Upper lobe of left lung (tissue), 6 donors: ENCODE measurements at regions not wholly inside any gene's neighbourhood (a gene's known extent, or its start where the extent isn't known, plus 50 kb on each side); places are given as distances from the start of the nearest gene placed in this dataset.
"Not testable (repeated sequence)": the region's sequence is repeated elsewhere in the genome, so short reads cannot be mapped to it uniquely, and the experiment has no call there.

ENCODE experiments used
- ATAC-seq, 2 donors: fragments of 200-7000 bp; cut with Tn5 transposase; one replicate each; pipeline ENCODE4 v1.9.1; 2022; ENCODE audit warnings: mild to moderate bottlenecking in 2 of 2, moderate library complexity in 2 of 2; ENCODE audit not compliant: low FRiP score in 2 of 2
- DNase-seq, 2 donors: peaks; one replicate each; pipeline ENCODE4 v3.0.0-alpha.2; 2019 to 2020
- H3K27ac ChIP-seq, 4 donors: fragments of 200-600 bp; sonication (generic); one replicate each; pipeline ENCODE4 v1.5.1; 2016 to 2019
- H3K27me3 ChIP-seq, 4 donors: fragments of 200-600 bp; sonication (generic); one replicate each; pipeline ENCODE4 v1.5.1; 2017 to 2019
- H3K36me3 ChIP-seq, 4 donors: fragments of 200-600 bp; sonication (generic); one replicate each; pipeline ENCODE4 v1.5.1; 2016 to 2019
- H3K4me1 ChIP-seq, 4 donors: fragments of 200-600 bp; sonication (generic); one replicate each; pipeline ENCODE4 v1.5.1; 2018 to 2019
- H3K4me3 ChIP-seq, 4 donors: fragments of 200-600 bp; sonication (generic); one replicate each; pipeline ENCODE4 v1.5.1; 2017 to 2019; ENCODE audit warnings: mild to moderate bottlenecking in 2 of 4, moderate library complexity in 1 of 4
- H3K9me3 ChIP-seq, 4 donors: fragments of 200-600 bp; sonication (generic); one replicate each; pipeline ENCODE4 v1.5.1; 2018 to 2019
- CTCF ChIP-seq, 6 experiments: fragments of 450-650 bp in 4 of 6; fragments of 200-600 bp in 2 of 6; sonication (generic) in 2 of 6; IDR thresholded peaks; one replicate each; pipeline ENCODE4 v1.5.1; 2016 to 2019; ENCODE audit warnings: antibody characterized with exemption in 6 of 6
- EP300 ChIP-seq, 4 donors: sonication (generic); formaldehyde crosslinking; IDR thresholded peaks; one replicate each; pipeline ENCODE4 v1.5.1; 2017; ENCODE audit warnings: antibody characterized with exemption in 4 of 4, control low read depth in 2 of 4
- POLR2A ChIP-seq, 4 donors: fragments of 450-650 bp; IDR thresholded peaks; one replicate each; pipeline ENCODE4 v1.5.1; 2016 to 2017; ENCODE audit warnings: antibody characterized with exemption in 4 of 4, mild to moderate bottlenecking in 2 of 4
- POLR2AphosphoS5 ChIP-seq, 2 donors: sonication (generic); formaldehyde crosslinking; IDR thresholded peaks; one replicate each; pipeline ENCODE4 v1.5.1; 2017; ENCODE audit warnings: antibody characterized with exemption in 2 of 2
- WGBS, 2 donors: methylation state at CpG; one replicate each; pipeline ENCODE4 v1.1.5; 2017 to 2018; 5-methylcytosine and 5-hydroxymethylcytosine counted together
- donor health status: DM: no; HTN: no; CAD: no; lungs with moderate emphysema.
- donor health status: DM: no; HTN: yes; CAD: no; lungs with severe emphysema.

DNA sequence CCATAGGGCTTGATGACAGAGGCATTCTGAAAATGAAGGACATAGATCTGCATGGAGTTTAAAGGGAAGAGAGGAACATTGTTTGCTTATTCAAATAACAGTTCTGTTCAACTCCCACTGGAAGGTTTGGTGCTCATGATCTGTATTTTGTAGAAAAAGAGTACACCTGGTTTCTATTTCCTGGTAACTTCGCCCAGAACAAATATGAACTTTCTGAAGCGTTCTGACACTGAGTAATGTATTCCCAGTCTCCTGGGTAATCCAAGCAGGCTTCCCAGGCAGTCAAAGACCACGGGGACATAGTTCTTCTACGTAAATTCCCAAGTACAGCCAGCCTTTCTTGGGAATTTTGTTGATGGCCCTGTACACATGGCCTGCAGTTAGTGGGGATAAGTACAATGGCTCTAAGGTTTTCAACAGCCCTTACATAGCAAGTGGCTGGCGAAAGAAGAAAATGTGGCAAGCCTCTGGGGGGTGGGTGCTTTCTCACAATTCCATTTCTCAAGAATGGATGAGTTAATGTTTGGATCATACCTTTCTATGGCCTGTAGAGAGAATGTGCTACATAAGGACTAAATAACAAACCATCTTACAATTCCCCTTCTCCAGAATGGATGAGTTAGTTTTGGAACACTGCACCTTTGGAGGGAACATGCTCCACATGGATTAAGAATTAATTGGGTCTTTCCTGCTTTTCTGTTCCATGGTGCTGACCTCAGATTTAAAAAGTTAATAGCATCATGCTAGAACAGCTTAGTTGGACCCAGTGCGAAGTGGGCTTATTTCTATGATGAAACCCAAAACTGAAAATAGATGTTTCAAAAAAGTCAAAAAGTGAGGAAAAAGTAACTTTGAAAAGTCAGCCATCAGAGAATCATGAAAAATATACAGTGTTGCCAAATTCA is 52.7 kb downstream of the COL6A6 start:
- H3K4me3 ChIP-seq = no peak overlapping the region
- H3K27ac ChIP-seq = no peak overlapping the region
- DNase-seq = no peak
- WGBS, 2 donors = 79 to 81% methylated on average over 6 of the region's 6 CpGs
- no peaks in the 10 kb centered on the region for H3K27me3 ChIP-seq
- no peaks in the 10 kb centered on the region for H3K36me3 ChIP-seq
- H3K9me3 ChIP-seq = no peaks in the 10 kb centered on the region
- no peak for ATAC-seq
- TF ChIP-seq EP300 (IDR thresholded peaks at IDR 0.05) = no peak
- TF ChIP-seq CTCF (IDR thresholded peaks at IDR 0.05) = no peak
- TF ChIP-seq POLR2A (IDR thresholded peaks at IDR 0.05) = no peak
- TF ChIP-seq POLR2AphosphoS5 (IDR thresholded peaks at IDR 0.05) = no peak
- no peaks in the 10 kb centered on the region for H3K4me1 ChIP-seq

DNA sequence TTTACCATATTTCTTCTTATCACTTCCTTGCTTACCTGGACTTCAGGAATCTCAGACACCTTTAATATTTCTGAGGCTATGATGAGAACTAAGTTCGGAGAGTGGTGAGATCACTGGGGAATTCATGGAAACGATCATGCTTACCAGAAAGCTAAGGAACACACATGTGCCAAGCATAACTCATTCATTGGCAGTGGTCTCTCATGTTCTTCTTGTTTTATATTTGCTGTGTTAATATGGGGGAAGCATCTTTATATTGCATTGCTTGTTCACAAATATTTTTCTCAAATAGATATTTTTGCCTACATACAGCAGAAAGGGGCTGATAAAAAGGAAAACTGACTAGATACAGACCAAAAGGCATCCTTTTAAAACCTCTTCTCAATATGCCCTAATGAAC is 55.8 kb downstream of the COL6A6 start:
- no peak overlapping the region for H3K27ac ChIP-seq
- H3K4me1 ChIP-seq = no peaks in the 10 kb centered on the region
- no peaks in the 10 kb centered on the region for H3K27me3 ChIP-seq
- ATAC-seq (no peak), DNase-seq (no peak)
- H3K4me3 ChIP-seq = no peak overlapping the region
- TF ChIP-seq CTCF (IDR thresholded peaks at IDR 0.05) (no peak), POLR2AphosphoS5 (IDR thresholded peaks at IDR 0.05) (no peak), EP300 (IDR thresholded peaks at IDR 0.05) (no peak), POLR2A (IDR thresholded peaks at IDR 0.05) (no peak)
- H3K9me3 ChIP-seq = no peaks in the 10 kb centered on the region
- WGBS, 2 donors = 74 to 78% methylated on average over 2 of the region's 2 CpGs
- H3K36me3 ChIP-seq = no peaks in the 10 kb centered on the region

- WGBS, 2 donors = 61 to 75% methylated on average over 3 of the region's 3 CpGs
- Histone ChIP-seq H3K27ac (peak overlapping the region in 2 of 4 donors; percentile 44 to 45), H3K9me3 (no peaks in the 10 kb centered on the region), H3K36me3 (no peaks in the 10 kb centered on the region), H3K4me1 (peaks cover 0 to 6% (median 0%) of the 10 kb centered on the region in 4 donors), H3K4me3 (no peak overlapping the region), H3K27me3 (no peaks in the 10 kb centered on the region)
- ATAC-seq (peak in 1 of 2 donors; percentile 78), DNase-seq (no peak)
- TF ChIP-seq POLR2AphosphoS5 (IDR thresholded peaks at IDR 0.05) = no peak
- no peak for TF ChIP-seq CTCF (IDR thresholded peaks at IDR 0.05)
- no peak for TF ChIP-seq POLR2A (IDR thresholded peaks at IDR 0.05)
- no peak for TF ChIP-seq EP300 (IDR thresholded peaks at IDR 0.05)
These were observed 59.6 kb downstream of the COL6A6 start for GRCh38 chr3:130576375-130577266.

DNA sequence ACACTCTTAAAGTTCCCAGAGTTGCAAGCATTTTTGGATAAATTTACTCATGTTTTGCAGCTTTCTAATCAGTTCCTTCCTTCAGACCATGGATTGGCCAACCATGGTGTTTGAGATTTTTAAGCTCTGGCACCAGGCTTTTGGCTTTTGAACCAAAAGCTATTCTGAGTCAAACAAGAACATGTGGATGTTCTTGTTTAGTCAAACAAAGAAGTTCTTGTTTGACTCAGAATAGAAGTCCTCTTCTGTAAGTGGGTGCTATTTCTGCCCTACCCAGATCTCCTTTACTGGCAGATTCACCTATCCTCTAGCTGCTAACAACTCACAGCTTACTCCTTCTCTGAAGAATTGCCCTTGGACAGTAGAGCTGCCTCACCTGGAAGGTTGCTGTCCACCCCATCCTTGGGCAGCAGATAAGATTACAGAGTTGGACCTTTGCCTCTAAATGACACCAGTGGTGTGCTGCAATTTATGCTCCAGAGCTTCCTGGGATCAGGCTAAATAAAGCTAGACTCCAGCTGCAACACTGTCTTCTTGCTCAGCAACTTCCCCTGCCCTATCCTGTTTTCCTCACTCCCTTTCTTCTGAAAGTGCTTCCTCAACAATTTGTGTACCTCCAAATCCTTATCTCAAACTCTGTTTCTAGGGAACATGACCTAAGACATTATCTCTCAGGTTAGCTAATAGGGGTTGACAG is 65.6 kb downstream of the COL6A6 start:
- Histone ChIP-seq H3K27ac (peak overlapping the region in 2 of 4 donors; percentile 32 to 67), H3K27me3 (no peaks in the 10 kb centered on the region), H3K36me3 (no peaks in the 10 kb centered on the region), H3K4me3 (no peak overlapping the region), H3K9me3 (no peaks in the 10 kb centered on the region), H3K4me1 (peaks cover 0 to 6% (median 0%) of the 10 kb centered on the region in 4 donors)
- no peak for TF ChIP-seq EP300 (IDR thresholded peaks at IDR 0.05)
- TF ChIP-seq POLR2AphosphoS5 (IDR thresholded peaks at IDR 0.05) = no peak
- no peak for TF ChIP-seq POLR2A (IDR thresholded peaks at IDR 0.05)
- no peak for TF ChIP-seq CTCF (IDR thresholded peaks at IDR 0.05)
- ATAC-seq (no peak), DNase-seq (no peak)

DNA sequence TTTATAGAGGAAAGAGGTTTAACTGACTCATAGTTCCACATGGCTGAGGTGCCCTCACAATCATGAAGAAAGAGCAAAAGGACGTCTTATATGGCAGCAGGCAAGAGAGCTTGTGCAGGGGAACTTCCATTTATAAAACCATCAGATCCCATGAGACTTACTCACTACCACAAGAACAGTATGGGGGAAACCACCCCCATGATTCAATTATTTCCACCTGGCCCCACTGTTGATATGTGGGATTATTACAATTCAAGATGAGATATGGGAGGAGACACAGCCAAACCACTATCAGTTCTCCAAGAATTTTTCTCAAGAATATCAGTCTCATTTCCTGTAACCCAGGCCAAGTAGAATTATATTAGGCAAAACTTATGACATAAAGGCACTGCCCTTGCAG is 77.8 kb downstream of the COL6A6 start:
- not testable (repeated sequence) for H3K27ac ChIP-seq, H3K4me1 ChIP-seq, H3K36me3 ChIP-seq, H3K27me3 ChIP-seq, H3K9me3 ChIP-seq, H3K4me3 ChIP-seq, DNase-seq
- ATAC-seq = peak in 1 of 2 donors; percentile 31
- WGBS, 2 donors = 73 to 79% methylated on average over 1 of the region's 1 CpG
